ENCODE measurements at regions not wholly inside any gene's neighbourhood (a gene's known extent, or its start where the extent isn't known, plus 50 kb on each side); places are given as distances from the start of the nearest gene placed in this dataset.
"Not testable (repeated sequence)": the region's sequence is repeated elsewhere in the genome, so short reads cannot be mapped to it uniquely, and the experiment has no call there.

DNA sequence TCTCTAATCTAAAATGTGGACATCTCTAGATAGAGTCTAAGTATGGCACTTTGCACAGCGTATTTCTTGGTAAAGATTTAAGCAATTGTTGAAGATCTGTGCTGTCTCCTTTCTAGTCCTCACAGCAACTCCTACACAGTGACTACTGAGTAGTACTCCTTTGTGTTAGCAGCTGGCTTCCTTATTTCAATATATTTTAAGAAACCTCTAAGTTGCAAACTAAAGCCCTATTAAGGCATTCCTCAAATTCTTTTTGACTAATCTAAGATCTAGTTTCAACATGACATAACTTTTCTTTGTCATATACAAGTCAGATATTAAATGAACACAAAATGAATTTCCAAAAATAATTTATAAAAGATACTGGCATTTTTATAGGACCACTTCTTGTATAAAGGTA lies 121.8 kb upstream of the DNAJC10 start:
- no peak overlapping the region for H3K4me3 ChIP-seq (ENCODE audit: low read depth, low read length)
- H3K4me1 ChIP-seq (ENCODE audit: control insufficient read depth, insufficient read depth, low read length, unreplicated experiment) = peaks cover 25% of the 10 kb centered on the region
- no peak overlapping the region for H2AFZ ChIP-seq (ENCODE audit: low read length, unreplicated experiment)
- H3K27ac ChIP-seq (ENCODE audit: low read depth, low read length) = peak overlapping the region; percentile 2; the same call in 1 of the 2 replicates
- no peaks in the 10 kb centered on the region for H3K36me3 ChIP-seq (ENCODE audit: insufficient read depth, low read length)
- no peaks in the 10 kb centered on the region for H3K27me3 ChIP-seq (ENCODE audit: insufficient read depth, low read length)
- H3K79me2 ChIP-seq (ENCODE audit: control insufficient read depth, insufficient read depth, low read length, unreplicated experiment) = no peaks in the 10 kb centered on the region

DNA sequence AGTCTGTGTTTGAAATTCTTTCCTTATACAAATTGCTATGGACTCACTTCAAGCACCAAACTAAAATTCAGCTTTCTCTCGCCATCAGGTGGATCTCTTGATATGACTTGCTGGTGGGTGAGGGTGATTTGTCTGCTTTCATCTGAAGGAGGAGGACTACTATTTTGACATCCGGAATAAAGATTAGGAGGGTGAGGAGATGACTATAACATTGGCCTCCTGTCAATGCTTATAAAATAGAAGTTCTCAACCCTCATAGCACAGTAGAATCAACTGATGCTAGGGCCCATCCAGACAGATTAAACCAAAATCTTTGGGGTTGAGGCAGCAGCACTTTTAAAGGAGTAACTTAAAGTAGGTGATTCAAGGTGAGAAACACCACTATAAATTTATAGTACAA lies 120.4 kb upstream of the DNAJC10 start:
- no peaks in the 10 kb centered on the region for H3K27me3 ChIP-seq (ENCODE audit: insufficient read depth, low read length)
- H3K27ac ChIP-seq (ENCODE audit: low read depth, low read length) = no peak overlapping the region
- H3K36me3 ChIP-seq (ENCODE audit: insufficient read depth, low read length) = no peaks in the 10 kb centered on the region
- peaks cover 25% of the 10 kb centered on the region for H3K4me1 ChIP-seq (ENCODE audit: control insufficient read depth, insufficient read depth, low read length, unreplicated experiment)
- no peak overlapping the region for H2AFZ ChIP-seq (ENCODE audit: low read length, unreplicated experiment)
- H3K79me2 ChIP-seq (ENCODE audit: control insufficient read depth, insufficient read depth, low read length, unreplicated experiment) = no peaks in the 10 kb centered on the region
- H3K4me3 ChIP-seq (ENCODE audit: low read depth, low read length) = no peak overlapping the region

DNA sequence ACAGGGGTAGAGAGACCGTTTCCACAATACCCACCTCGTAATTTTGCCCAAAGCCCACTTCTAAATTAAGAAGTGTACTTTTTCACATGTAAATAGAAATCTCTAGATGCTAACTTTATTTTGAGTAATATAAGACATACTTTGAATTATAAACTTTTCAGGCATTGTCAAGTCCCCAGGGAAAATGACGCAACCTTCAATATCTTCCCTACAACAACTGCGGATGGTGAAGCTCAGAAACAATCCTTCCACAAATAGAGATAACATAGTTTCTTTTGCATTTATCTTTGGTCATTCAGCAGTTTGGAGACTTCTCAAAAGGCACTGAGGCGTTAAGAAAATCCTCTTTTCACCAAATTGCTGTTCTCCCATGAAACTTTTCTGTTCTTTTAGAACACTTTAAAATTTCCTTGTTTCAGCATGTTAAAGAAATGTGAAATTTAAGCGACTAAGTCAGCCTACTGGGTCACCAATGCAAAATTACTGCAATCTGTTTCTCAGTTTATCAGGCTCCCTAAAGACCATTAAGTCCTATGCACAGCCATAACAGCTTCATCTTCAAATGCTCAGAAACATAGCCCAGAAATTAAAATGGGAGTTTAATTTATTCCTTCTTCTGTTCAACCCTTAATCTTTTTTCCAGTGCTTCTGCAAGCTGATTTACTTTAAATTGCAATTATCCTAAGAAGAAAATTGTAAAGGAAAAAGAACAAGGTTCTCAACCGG lies 118.3 kb upstream of the DNAJC10 start:
- no peaks in the 10 kb centered on the region for H3K27me3 ChIP-seq (ENCODE audit: insufficient read depth, low read length)
- H3K36me3 ChIP-seq (ENCODE audit: insufficient read depth, low read length) = no peaks in the 10 kb centered on the region
- H2AFZ ChIP-seq (ENCODE audit: low read length, unreplicated experiment) = no peak overlapping the region
- no peaks in the 10 kb centered on the region for H3K79me2 ChIP-seq (ENCODE audit: control insufficient read depth, insufficient read depth, low read length, unreplicated experiment)
- H3K4me3 ChIP-seq (ENCODE audit: low read depth, low read length) = no peak overlapping the region
- H3K4me1 ChIP-seq (ENCODE audit: control insufficient read depth, insufficient read depth, low read length, unreplicated experiment) = peaks cover 25% of the 10 kb centered on the region
- H3K27ac ChIP-seq (ENCODE audit: low read depth, low read length) = no peak overlapping the region

DNA sequence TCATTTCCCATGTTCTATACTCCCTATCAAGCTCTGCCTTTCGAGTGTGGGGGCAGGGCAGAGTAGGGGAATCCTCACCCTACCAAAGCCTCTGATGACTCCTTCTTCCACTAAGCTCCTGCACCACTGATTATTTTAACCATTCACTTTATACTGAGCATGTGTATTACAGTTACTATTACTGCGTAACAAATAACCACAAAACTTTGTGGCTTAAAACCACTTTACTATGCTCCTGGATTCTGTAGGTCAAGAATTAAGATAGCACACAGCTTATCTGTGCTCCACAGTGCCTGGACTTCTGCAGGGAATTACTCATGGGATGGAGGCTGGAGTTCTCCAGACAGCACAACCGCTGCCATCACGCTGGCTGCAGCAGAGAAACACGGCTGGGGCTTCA lies 117.4 kb upstream of the DNAJC10 start:
- H3K27me3 ChIP-seq (ENCODE audit: insufficient read depth, low read length) = no peaks in the 10 kb centered on the region
- no peaks in the 10 kb centered on the region for H3K36me3 ChIP-seq (ENCODE audit: insufficient read depth, low read length)
- peaks cover 17% of the 10 kb centered on the region for H3K4me1 ChIP-seq (ENCODE audit: control insufficient read depth, insufficient read depth, low read length, unreplicated experiment)
- H3K4me3 ChIP-seq (ENCODE audit: low read depth, low read length) = no peak overlapping the region
- H3K27ac ChIP-seq (ENCODE audit: low read depth, low read length) = no peak overlapping the region
- H2AFZ ChIP-seq (ENCODE audit: low read length, unreplicated experiment) = no peak overlapping the region
- H3K79me2 ChIP-seq (ENCODE audit: control insufficient read depth, insufficient read depth, low read length, unreplicated experiment) = no peaks in the 10 kb centered on the region

DNA sequence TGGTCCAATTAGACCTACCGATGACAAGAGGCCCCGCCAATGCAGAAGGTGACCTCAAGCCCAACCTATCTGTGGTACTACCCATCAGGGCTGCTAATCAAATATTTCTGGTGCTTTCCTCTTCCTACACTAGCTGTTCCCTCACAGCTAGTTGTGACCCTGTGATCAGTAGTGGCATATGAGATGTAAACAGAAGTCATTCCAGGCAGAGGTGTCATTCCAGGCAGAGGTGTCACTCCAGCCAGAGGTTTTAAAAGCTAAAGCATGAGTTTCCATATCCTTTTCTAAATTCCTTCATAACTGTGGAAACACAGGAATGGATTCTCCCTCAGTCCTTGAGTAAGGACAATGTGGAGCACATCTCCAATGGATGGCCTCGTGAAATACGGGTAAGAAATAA lies 110.9 kb upstream of the DNAJC10 start:
- Histone ChIP-seq H2AFZ (ENCODE audit: low read length, unreplicated experiment) (no peak overlapping the region), H3K27ac (ENCODE audit: low read depth, low read length) (no peak overlapping the region), H3K4me1 (ENCODE audit: control insufficient read depth, insufficient read depth, low read length, unreplicated experiment) (no peaks in the 10 kb centered on the region), H3K36me3 (ENCODE audit: insufficient read depth, low read length) (no peaks in the 10 kb centered on the region), H3K79me2 (ENCODE audit: control insufficient read depth, insufficient read depth, low read length, unreplicated experiment) (no peaks in the 10 kb centered on the region), H3K4me3 (ENCODE audit: low read depth, low read length) (no peak overlapping the region), H3K27me3 (ENCODE audit: insufficient read depth, low read length) (no peaks in the 10 kb centered on the region)

DNA sequence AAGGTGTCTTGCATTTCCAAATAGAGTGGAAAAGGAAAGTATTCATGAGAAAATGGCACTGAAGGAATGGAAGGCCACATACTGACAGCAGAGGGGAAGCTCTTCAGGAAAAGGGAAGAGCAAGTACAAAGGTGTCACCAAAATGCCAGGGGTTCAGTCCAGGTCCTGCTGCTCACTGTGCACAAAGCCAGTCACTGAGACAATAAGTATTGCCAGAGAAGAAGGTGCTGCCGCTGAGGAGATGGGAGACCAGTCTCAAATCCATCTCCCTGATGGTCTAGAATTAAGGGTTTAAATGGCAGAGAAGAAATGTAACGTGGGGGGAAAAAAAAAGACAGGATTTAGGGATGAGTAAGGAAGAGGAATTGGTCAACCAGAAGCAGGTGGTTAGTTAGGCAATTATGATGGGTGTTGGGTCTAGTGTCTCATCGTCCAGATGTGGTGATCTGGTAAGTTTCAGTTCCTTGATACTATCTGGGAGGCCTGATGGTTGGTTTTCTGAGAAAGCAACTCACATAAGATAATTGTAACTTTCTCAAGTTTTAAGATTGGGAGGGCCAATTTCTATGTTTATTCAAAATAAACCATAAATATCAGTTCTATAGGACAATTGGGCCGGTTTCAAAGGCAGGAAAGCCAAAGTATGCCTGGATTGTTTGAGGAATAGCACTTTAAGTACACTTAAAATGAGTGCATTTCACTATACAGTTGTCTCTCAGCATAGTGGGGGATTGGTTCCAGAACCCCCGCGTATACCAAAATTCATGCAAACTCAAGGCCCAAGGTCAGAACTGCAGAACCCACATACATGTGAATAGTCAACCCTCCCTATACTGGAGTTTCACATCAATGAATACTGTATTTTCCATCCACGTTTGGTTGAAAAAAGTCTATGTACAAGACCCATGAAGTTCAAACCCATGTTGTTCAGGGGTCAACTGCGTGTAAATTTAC lies 109.1 kb upstream of the DNAJC10 start:
- H3K27ac ChIP-seq (ENCODE audit: low read depth, low read length) = no peak overlapping the region
- H3K4me1 ChIP-seq (ENCODE audit: control insufficient read depth, insufficient read depth, low read length, unreplicated experiment) = no peaks in the 10 kb centered on the region
- H3K27me3 ChIP-seq (ENCODE audit: insufficient read depth, low read length) = no peaks in the 10 kb centered on the region
- no peaks in the 10 kb centered on the region for H3K79me2 ChIP-seq (ENCODE audit: control insufficient read depth, insufficient read depth, low read length, unreplicated experiment)
- H3K4me3 ChIP-seq (ENCODE audit: low read depth, low read length) = no peak overlapping the region
- H3K36me3 ChIP-seq (ENCODE audit: insufficient read depth, low read length) = no peaks in the 10 kb centered on the region
- no peak overlapping the region for H2AFZ ChIP-seq (ENCODE audit: low read length, unreplicated experiment)

DNA sequence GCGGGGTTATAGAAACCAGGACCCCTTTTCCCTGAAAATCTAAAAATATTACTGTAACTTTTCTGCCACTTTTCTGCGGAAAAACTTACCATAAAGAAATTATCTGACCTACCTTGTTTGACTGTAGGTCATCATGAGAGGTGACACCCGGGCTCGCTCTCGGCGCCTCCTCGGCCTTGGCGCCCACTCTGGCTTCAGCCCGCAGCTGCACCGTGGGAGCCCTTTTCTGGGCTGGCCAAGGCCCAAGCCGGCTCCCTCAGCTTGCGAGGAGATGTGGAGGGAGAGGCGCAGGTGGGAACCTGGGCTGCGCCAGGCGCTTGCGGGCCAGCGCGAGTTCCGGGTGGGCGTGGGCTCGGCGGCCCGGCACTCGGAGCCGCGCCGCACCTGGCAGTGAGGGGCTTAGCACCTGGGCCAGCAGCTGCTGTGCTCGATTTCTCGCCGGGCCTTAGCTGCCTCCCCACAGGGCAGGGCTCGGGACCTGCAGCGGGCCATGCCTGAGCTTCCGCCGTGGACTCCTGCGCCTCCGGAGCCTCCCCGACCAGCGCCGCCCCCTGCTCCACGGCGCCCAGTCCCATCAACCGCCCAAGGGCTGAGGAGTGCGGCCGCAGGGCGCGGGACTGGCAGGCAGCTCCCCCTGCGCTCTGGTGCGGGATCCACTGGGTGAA lies 107.7 kb upstream of the DNAJC10 start:
- Histone ChIP-seq H3K79me2 (ENCODE audit: control insufficient read depth, insufficient read depth, low read length, unreplicated experiment) (no peaks in the 10 kb centered on the region), H3K4me3 (ENCODE audit: low read depth, low read length) (no peak overlapping the region), H3K36me3 (ENCODE audit: insufficient read depth, low read length) (no peaks in the 10 kb centered on the region), H3K27ac (ENCODE audit: low read depth, low read length) (no peak overlapping the region), H2AFZ (ENCODE audit: low read length, unreplicated experiment) (no peak overlapping the region), H3K27me3 (ENCODE audit: insufficient read depth, low read length) (no peaks in the 10 kb centered on the region), H3K4me1 (ENCODE audit: control insufficient read depth, insufficient read depth, low read length, unreplicated experiment) (no peaks in the 10 kb centered on the region)

DNA sequence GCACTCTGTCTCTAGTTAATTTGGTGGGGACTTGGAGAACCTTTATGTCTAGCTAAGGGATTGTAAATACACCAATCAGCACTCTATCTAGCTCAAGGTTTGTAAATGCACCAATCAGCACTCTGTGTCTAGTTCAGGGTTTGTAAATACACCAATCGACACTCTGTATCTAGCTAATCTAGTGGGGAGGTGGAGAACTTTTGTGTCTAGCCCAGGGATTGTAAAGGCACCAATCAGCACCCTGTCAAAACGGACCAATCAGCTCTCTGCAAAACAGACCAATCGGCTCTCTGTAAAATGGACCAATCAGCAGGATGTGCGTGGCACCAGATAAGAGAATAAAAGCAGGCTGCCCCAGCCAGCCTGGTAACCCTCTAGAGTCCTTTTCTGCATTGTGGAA lies 107.1 kb upstream of the DNAJC10 start:
- not testable (repeated sequence) for H3K27ac ChIP-seq (ENCODE audit: low read depth, low read length); H3K36me3 ChIP-seq (ENCODE audit: insufficient read depth, low read length); H3K27me3 ChIP-seq (ENCODE audit: insufficient read depth, low read length); H3K4me1 ChIP-seq (ENCODE audit: control insufficient read depth, insufficient read depth, low read length, unreplicated experiment); H3K4me3 ChIP-seq (ENCODE audit: low read depth, low read length); H3K79me2 ChIP-seq (ENCODE audit: control insufficient read depth, insufficient read depth, low read length, unreplicated experiment); H2AFZ ChIP-seq (ENCODE audit: low read length, unreplicated experiment)

DNA sequence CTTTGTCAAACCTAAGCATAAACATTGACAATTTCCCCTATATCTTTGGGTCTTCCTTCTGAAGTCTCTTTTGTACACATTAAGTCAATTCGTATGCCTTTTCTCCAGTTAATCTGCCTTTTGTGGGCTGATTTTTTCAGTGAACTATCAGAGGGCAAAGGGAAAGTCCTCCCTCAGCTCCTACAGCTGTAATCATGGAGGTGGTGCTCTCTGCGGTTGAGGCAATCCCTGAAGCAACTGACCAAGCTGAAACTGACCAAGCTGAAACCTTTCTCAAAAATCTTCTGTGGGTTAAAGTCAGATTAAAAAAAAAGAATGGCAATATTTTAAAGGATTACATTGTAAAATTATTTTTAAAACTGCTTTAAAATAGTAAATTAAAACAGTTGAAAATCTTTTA lies 105.8 kb upstream of the DNAJC10 start:
- Histone ChIP-seq H3K27ac (ENCODE audit: low read depth, low read length) (no peak overlapping the region), H3K36me3 (ENCODE audit: insufficient read depth, low read length) (no peaks in the 10 kb centered on the region), H3K27me3 (ENCODE audit: insufficient read depth, low read length) (no peaks in the 10 kb centered on the region), H3K79me2 (ENCODE audit: control insufficient read depth, insufficient read depth, low read length, unreplicated experiment) (no peaks in the 10 kb centered on the region), H3K4me1 (ENCODE audit: control insufficient read depth, insufficient read depth, low read length, unreplicated experiment) (no peaks in the 10 kb centered on the region), H3K4me3 (ENCODE audit: low read depth, low read length) (no peak overlapping the region), H2AFZ (ENCODE audit: low read length, unreplicated experiment) (no peak overlapping the region)

DNA sequence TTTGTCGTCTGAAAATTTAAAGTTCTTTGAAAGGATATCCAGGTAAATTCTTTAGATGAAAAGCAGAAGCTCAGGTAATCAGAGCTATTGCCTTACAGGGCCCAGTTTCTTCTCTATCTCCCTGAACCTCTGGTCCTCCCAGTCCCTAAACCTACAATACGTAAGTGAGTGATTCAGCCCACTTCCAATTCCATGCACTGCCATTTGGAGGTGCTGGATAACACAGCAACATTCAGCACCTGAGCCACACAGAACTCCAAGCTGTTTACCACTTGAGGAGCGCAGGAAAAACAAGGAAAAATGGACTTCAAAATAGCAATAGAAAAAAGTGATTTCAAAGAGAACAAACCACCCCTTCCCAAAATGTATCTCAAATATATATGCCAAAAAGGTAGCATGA lies 105.0 kb upstream of the DNAJC10 start:
- no peak overlapping the region for H3K4me3 ChIP-seq (ENCODE audit: low read depth, low read length)
- H3K4me1 ChIP-seq (ENCODE audit: control insufficient read depth, insufficient read depth, low read length, unreplicated experiment) = peaks cover 5% of the 10 kb centered on the region
- H3K36me3 ChIP-seq (ENCODE audit: insufficient read depth, low read length) = no peaks in the 10 kb centered on the region
- no peak overlapping the region for H2AFZ ChIP-seq (ENCODE audit: low read length, unreplicated experiment)
- H3K79me2 ChIP-seq (ENCODE audit: control insufficient read depth, insufficient read depth, low read length, unreplicated experiment) = no peaks in the 10 kb centered on the region
- no peak overlapping the region for H3K27ac ChIP-seq (ENCODE audit: low read depth, low read length)
- no peaks in the 10 kb centered on the region for H3K27me3 ChIP-seq (ENCODE audit: insufficient read depth, low read length)
